Ishikawa (cell line): ENCODE measurements at regions not wholly inside any gene's neighbourhood (a gene's known extent, or its start where the extent isn't known, plus 50 kb on each side); places are given as distances from the start of the nearest gene placed in this dataset.

ENCODE experiments used
- CREB1 ChIP-seq: IDR thresholded peaks from 2 replicates; pipeline ENCODE4 v1.6.1; 2012; ENCODE audit warnings: low read depth
- NFIC ChIP-seq: IDR thresholded peaks from 2 replicates; pipeline ENCODE4 v1.6.1; 2012
- RAD21 ChIP-seq: IDR thresholded peaks from 2 replicates; pipeline ENCODE4 v1.6.1; 2012; ENCODE audit warnings: low read depth
- TAF1 ChIP-seq: IDR thresholded peaks from 2 replicates; pipeline ENCODE4 v1.6.1; 2012; ENCODE audit warnings: low read depth, mild to moderate bottlenecking

DNA sequence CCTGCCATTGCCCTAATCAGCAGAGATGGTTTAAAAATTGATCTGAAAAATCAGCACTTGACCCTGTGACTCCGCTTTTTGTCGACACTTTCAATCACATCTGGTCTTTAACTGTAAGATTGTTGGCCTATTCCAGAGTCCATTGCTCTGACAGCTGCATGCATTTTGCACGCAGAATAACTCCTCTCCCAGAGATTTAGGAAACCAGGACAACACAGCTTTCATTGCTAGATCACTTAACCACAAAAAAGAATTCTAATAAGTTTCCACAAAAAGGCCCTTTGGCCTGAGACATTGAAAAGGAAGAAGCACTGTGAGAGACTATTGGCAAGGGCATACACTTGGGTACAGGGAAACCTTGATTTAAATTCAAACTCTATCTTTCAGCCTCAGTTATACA, 373.1 kb downstream of the TGFB2 start:
- no peak for TF ChIP-seq RAD21
- TF ChIP-seq TAF1, result no peak
- no peak for TF ChIP-seq CREB1
- TF ChIP-seq NFIC, result no peak
